Left lobe of liver (tissue), 2 donors: ENCODE measurements at regions not wholly inside any gene's neighbourhood (a gene's known extent, or its start where the extent isn't known, plus 50 kb on each side); places are given as distances from the start of the nearest gene placed in this dataset.
"Not testable (repeated sequence)": the region's sequence is repeated elsewhere in the genome, so short reads cannot be mapped to it uniquely, and the experiment has no call there.

Source experiments
- ATAC-seq: fragments of 200-7000 bp; cut with Tn5 transposase; one replicate; pipeline ENCODE4 v1.9.1; 2020; ENCODE audit warnings: mild to moderate bottlenecking, moderate library complexity
- DNase-seq: peaks from one replicate; pipeline ENCODE4 v3.0.0-alpha.2; 2020; ENCODE audit warnings: low spot score
- donor health status: DM: no; HTN: no; CAD: no; lungs with moderate emphysema.
- donor health status: DM: no; HTN: yes; CAD: no.

- no peak for ATAC-seq
- no peak for DNase-seq
These were observed 271.5 kb downstream of the TUSC7 start for GRCh38 chr3:116981089-116981488.

- no peak for DNase-seq
- no peak for ATAC-seq
These were observed 274.7 kb downstream of the TUSC7 start for GRCh38 chr3:116984301-116984700.

GRCh38 chr3:116994351-116994879 is 284.8 kb downstream of the TUSC7 start:
- DNase-seq (no peak), ATAC-seq (no peak)

GRCh38 chr3:117003501-117003900 is 293.9 kb downstream of the TUSC7 start:
- DNase-seq (no peak), ATAC-seq (no peak)

GRCh38 chr3:117005274-117005673 is 295.7 kb downstream of the TUSC7 start:
- no peak for ATAC-seq

GRCh38 chr3:117005911-117006522 is 296.4 kb downstream of the TUSC7 start:
- DNase-seq, result no peak
- no peak for ATAC-seq

More at GRCh38 chr3:117005274-117005673, 295.7 kb downstream of the TUSC7 start:
- DNase-seq, result no peak

- no peak for ATAC-seq
- no peak for DNase-seq
These were observed 300.7 kb downstream of the TUSC7 start for GRCh38 chr3:117010318-117010717.

- ATAC-seq (no peak), DNase-seq (no peak)
These were observed 302.2 kb downstream of the TUSC7 start for GRCh38 chr3:117011687-117012250.

- no peak for ATAC-seq
- no peak for DNase-seq
These were observed 306.8 kb downstream of the TUSC7 start for GRCh38 chr3:117016378-117016777.

GRCh38 chr3:117017135-117017894 is 307.7 kb downstream of the TUSC7 start:
- ATAC-seq (no peak), DNase-seq (no peak)

- no peak for ATAC-seq
- DNase-seq, result no peak
These were observed 309.1 kb downstream of the TUSC7 start for GRCh38 chr3:117018655-117019054.

GRCh38 chr3:117019082-117019713 is 309.6 kb downstream of the TUSC7 start:
- DNase-seq (peak; percentile 45), ATAC-seq (peak; percentile 92)

- no peak for ATAC-seq
These were observed 316.8 kb downstream of the TUSC7 start for GRCh38 chr3:117026401-117026800.

GRCh38 chr3:117035745-117036144 is 326.2 kb downstream of the TUSC7 start:
- ATAC-seq, result no peak

More at GRCh38 chr3:117026401-117026800, 316.8 kb downstream of the TUSC7 start:
- DNase-seq, result no peak

GRCh38 chr3:117036259-117036799 is 326.8 kb downstream of the TUSC7 start:
- peak; percentile 60 for ATAC-seq
- DNase-seq, result no peak

More at GRCh38 chr3:117035745-117036144, 326.2 kb downstream of the TUSC7 start:
- no peak for DNase-seq

- DNase-seq, result no peak
These were observed 335.6 kb downstream of the TUSC7 start for GRCh38 chr3:117045143-117045542.

GRCh38 chr3:117047951-117048705 is 338.5 kb downstream of the TUSC7 start:
- ATAC-seq (no peak), DNase-seq (no peak)

More at GRCh38 chr3:117045143-117045542, 335.6 kb downstream of the TUSC7 start:
- peak; percentile 46 for ATAC-seq

GRCh38 chr3:117052395-117052794 is 342.8 kb downstream of the TUSC7 start:
- ATAC-seq (no peak), DNase-seq (no peak)

- no peak for DNase-seq
- no peak for ATAC-seq
These were observed 345.0 kb downstream of the TUSC7 start for GRCh38 chr3:117054556-117054955.

GRCh38 chr3:117056946-117057345 is 347.4 kb downstream of the TUSC7 start:
- not testable (repeated sequence) for ATAC-seq, DNase-seq
